ENCODE measurements at regions not wholly inside any gene's neighbourhood (a gene's known extent, or its start where the extent isn't known, plus 50 kb on each side); places are given as distances from the start of the nearest gene placed in this dataset.

- TF ChIP-seq, protein P1, sequence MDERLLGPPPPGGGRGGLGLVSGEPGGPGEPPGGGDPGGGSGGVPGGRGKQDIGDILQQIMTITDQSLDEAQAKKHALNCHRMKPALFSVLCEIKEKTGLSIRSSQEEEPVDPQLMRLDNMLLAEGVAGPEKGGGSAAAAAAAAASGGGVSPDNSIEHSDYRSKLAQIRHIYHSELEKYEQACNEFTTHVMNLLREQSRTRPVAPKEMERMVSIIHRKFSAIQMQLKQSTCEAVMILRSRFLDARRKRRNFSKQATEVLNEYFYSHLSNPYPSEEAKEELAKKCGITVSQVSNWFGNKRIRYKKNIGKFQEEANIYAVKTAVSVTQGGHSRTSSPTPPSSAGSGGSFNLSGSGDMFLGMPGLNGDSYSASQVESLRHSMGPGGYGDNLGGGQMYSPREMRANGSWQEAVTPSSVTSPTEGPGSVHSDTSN (CRISPR knock-in tag; IDR thresholded peaks at IDR 0.05): no peak
- TF ChIP-seq STAG1 (CRISPR knock-in tag; IDR thresholded peaks at IDR 0.05): peak; percentile 63
- TF ChIP-seq, protein P2, sequence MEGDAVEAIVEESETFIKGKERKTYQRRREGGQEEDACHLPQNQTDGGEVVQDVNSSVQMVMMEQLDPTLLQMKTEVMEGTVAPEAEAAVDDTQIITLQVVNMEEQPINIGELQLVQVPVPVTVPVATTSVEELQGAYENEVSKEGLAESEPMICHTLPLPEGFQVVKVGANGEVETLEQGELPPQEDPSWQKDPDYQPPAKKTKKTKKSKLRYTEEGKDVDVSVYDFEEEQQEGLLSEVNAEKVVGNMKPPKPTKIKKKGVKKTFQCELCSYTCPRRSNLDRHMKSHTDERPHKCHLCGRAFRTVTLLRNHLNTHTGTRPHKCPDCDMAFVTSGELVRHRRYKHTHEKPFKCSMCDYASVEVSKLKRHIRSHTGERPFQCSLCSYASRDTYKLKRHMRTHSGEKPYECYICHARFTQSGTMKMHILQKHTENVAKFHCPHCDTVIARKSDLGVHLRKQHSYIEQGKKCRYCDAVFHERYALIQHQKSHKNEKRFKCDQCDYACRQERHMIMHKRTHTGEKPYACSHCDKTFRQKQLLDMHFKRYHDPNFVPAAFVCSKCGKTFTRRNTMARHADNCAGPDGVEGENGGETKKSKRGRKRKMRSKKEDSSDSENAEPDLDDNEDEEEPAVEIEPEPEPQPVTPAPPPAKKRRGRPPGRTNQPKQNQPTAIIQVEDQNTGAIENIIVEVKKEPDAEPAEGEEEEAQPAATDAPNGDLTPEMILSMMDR (CRISPR knock-in tag; IDR thresholded peaks at IDR 0.05): peak; percentile 60
- H4K20me1 ChIP-seq (ENCODE audit: insufficient read depth, low read length): no peaks in the 10 kb centered on the region
- H3K27ac ChIP-seq (ENCODE audit: extremely low read length, insufficient read depth, low read length): no peak overlapping the region
- H3K36me3 ChIP-seq (replicated peaks in 1 of 2; ENCODE audit: control insufficient read depth in 1 of 2, insufficient read depth in 2 of 2, low read length in 2 of 2): no peaks in the 10 kb centered on the region
- in situ Hi-C loops (cut with HindIII; ENCODE audit: extremely low pct_ligation_motif_present, low pct_unique_long_range_greater_than_20kb) (no loop called here), intact Hi-C loops (cut with micrococcal nuclease; ENCODE audit: unreplicated experiment) (no loop called here)
- H3K4me2 ChIP-seq (ENCODE audit: low read depth, low read length): no peak overlapping the region
- no peak for FAIRE-seq
- no peaks in the 10 kb centered on the region for H3K4me1 ChIP-seq (ENCODE audit: insufficient read depth, low read length)
- POLR2A ChIA-PET: no interaction called here
- no peak overlapping the region for H3K4me3 ChIP-seq (replicated peaks in 1 of 3; ENCODE audit: insufficient read depth in 1 of 3, low read depth in 2 of 3, low read length in 3 of 3)
- no peak overlapping the region for H3K9ac ChIP-seq (ENCODE audit: insufficient read depth, low read depth, low read length)
- no peak for DNase-seq (ENCODE audit: low spot score)
- BruUV-seq (replicated peaks): no TSS peak
- peak; percentile 84 for ATAC-seq
- CTCF ChIA-PET (ENCODE audit: low intra/inter-chr PET ratio, low total read pairs): no interaction called here
- no peaks in the 10 kb centered on the region for H3K27me3 ChIP-seq (ENCODE audit: control insufficient read depth in 1 of 2, insufficient read depth in 2 of 2, low read length in 2 of 2)
- H3K79me2 ChIP-seq (ENCODE audit: insufficient read depth, low read length): no peaks in the 10 kb centered on the region
- WGBS (ENCODE audit: low lambda C conversion rate): 6% methylated on average over 5 of the region's 5 CpGs
- H3K9me3 ChIP-seq (ENCODE audit: low read length): no peaks in the 10 kb centered on the region
- no peak overlapping the region for H2AFZ ChIP-seq (ENCODE audit: low read length)
Measured at GRCh38 chr2:65722028-65722778, 289.8 kb upstream of the SPRED2 start.

DNA sequence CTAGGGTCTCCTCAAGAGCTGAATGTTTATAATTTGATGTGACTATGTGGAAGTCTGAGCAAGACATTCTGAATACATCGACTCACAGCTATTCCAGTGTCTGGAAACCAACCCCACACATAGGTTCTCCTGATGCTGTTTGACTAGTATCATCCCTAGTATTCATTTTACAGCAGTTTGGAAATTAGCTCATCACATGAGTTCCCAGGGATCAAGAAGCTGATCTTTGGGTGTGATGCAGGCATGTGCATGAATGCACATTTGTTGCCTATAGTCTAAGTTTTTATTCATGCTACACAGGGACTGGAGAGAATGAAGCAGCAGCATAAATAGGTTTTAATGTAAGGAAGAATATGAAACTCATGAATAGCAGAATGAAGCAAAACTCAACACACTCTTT, 284.3 kb upstream of the SPRED2 start:
- Histone ChIP-seq H2AFZ (ENCODE audit: low read length) (no peak overlapping the region), H3K4me2 (ENCODE audit: low read depth, low read length) (no peak overlapping the region), H3K79me2 (ENCODE audit: insufficient read depth, low read length) (no peaks in the 10 kb centered on the region), H3K9ac (ENCODE audit: insufficient read depth, low read depth, low read length) (no peak overlapping the region), H3K9me3 (ENCODE audit: low read length) (no peaks in the 10 kb centered on the region), H3K36me3 (replicated peaks in 1 of 2; ENCODE audit: control insufficient read depth in 1 of 2, insufficient read depth in 2 of 2, low read length in 2 of 2) (no peaks in the 10 kb centered on the region), H3K4me3 (replicated peaks in 1 of 3; ENCODE audit: insufficient read depth in 1 of 3, low read depth in 2 of 3, low read length in 3 of 3) (no peak overlapping the region), H3K27me3 (ENCODE audit: control insufficient read depth in 1 of 2, insufficient read depth in 2 of 2, low read length in 2 of 2) (no peaks in the 10 kb centered on the region; a peak in 1 of 5 replicates), H4K20me1 (ENCODE audit: insufficient read depth, low read length) (no peaks in the 10 kb centered on the region), H3K4me1 (ENCODE audit: insufficient read depth, low read length) (no peaks in the 10 kb centered on the region), H3K27ac (ENCODE audit: extremely low read length, insufficient read depth, low read length) (no peak overlapping the region)
- ChIA-PET POLR2A (no interaction called here), CTCF (ENCODE audit: low intra/inter-chr PET ratio, low total read pairs) (no interaction called here)
- FAIRE-seq (no peak), ATAC-seq (no peak), DNase-seq (ENCODE audit: low spot score) (no peak)
- no TSS peak for BruUV-seq (replicated peaks)
- in situ Hi-C loops (cut with HindIII; ENCODE audit: extremely low pct_ligation_motif_present, low pct_unique_long_range_greater_than_20kb): no loop called here
- intact Hi-C loops (cut with micrococcal nuclease; ENCODE audit: unreplicated experiment): no loop called here
- 0% methylated on average over 1 of the region's 1 CpG for WGBS (ENCODE audit: low lambda C conversion rate)
- TF ChIP-seq ZNF101 (CRISPR knock-in tag; IDR thresholded peaks at IDR 0.05; ENCODE audit: borderline replicate concordance, low read depth) (no peak), YEATS2 (CRISPR knock-in tag; IDR thresholded peaks at IDR 0.05; ENCODE audit: borderline replicate concordance) (no peak), ZGPAT (CRISPR knock-in tag; IDR thresholded peaks at IDR 0.05) (no peak), TFAP4 (IDR thresholded peaks at IDR 0.05; ENCODE audit: borderline replicate concordance, low read depth) (no peak), TBX2 (CRISPR knock-in tag; IDR thresholded peaks at IDR 0.05; ENCODE audit: borderline replicate concordance) (no peak), MXD3 (CRISPR knock-in tag; IDR thresholded peaks at IDR 0.05) (no peak), MIER3 (CRISPR knock-in tag; IDR thresholded peaks at IDR 0.05; ENCODE audit: borderline replicate concordance) (no peak), MATR3 (CRISPR knock-in tag; IDR thresholded peaks at IDR 0.05) (no peak)
- TF ChIP-seq, protein P3, sequence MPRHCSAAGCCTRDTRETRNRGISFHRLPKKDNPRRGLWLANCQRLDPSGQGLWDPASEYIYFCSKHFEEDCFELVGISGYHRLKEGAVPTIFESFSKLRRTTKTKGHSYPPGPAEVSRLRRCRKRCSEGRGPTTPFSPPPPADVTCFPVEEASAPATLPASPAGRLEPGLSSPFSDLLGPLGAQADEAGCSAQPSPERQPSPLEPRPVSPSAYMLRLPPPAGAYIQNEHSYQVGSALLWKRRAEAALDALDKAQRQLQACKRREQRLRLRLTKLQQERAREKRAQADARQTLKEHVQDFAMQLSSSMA (CRISPR knock-in tag; IDR thresholded peaks at IDR 0.05): no peak
